ENCODE measurements at regions not wholly inside any gene's neighbourhood (a gene's known extent, or its start where the extent isn't known, plus 50 kb on each side); places are given as distances from the start of the nearest gene placed in this dataset.

DNA sequence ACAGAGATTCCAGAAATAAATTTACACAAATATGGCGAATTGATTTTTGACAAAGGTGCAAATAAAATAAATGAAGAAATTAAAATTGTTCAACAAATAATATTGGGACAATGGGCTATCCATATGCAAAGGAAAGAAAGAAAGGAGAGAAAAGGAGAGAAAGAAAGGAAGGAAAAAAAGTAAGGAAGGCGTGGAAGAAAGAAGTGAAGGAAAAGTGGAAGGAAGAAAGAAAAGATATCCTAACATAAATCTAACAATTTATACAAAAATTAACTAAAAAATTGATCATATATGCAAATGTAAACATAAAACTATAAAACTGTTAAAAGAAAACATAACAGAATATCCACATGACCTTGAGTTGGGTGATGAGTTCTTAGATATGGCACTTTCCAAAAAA lies 78.7 kb upstream of the ZNF184 start:
- TF ChIP-seq, protein P1, sequence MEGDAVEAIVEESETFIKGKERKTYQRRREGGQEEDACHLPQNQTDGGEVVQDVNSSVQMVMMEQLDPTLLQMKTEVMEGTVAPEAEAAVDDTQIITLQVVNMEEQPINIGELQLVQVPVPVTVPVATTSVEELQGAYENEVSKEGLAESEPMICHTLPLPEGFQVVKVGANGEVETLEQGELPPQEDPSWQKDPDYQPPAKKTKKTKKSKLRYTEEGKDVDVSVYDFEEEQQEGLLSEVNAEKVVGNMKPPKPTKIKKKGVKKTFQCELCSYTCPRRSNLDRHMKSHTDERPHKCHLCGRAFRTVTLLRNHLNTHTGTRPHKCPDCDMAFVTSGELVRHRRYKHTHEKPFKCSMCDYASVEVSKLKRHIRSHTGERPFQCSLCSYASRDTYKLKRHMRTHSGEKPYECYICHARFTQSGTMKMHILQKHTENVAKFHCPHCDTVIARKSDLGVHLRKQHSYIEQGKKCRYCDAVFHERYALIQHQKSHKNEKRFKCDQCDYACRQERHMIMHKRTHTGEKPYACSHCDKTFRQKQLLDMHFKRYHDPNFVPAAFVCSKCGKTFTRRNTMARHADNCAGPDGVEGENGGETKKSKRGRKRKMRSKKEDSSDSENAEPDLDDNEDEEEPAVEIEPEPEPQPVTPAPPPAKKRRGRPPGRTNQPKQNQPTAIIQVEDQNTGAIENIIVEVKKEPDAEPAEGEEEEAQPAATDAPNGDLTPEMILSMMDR (conservative IDR thresholded peaks at IDR 0.05) = no peak
- TF ChIP-seq ZFX (IDR thresholded peaks at IDR 0.05) = no peak
